Caco-2 (cell line): ENCODE measurements at regions not wholly inside any gene's neighbourhood (a gene's known extent, or its start where the extent isn't known, plus 50 kb on each side); places are given as distances from the start of the nearest gene placed in this dataset.

Experiments used
- BruUV-seq: library from RNA; stranded (reverse); fragments of 400-500 nt; replicated peaks from 2 replicates; lab custom pipeline; 2021; lab: Mats Ljungman, UMichigan
- CTCF ChIA-PET: fragments of 300-600 bp; sonication (Branson Sonifier 250); formaldehyde crosslinking; loops from one replicate; lab custom pipeline; 2022; ENCODE audit warnings: antibody characterized with exemption; lab: Charles Lee
- POLR2A ChIA-PET: fragments of 300-600 bp; sonication (Branson Sonifier 250); formaldehyde crosslinking; loops from one replicate; lab custom pipeline; 2022; ENCODE audit warnings: antibody characterized with exemption; lab: Charles Lee
- DNase-seq, 2 experiments: peaks; one replicate each; pipeline versions ENCODE4 v3.0.0 to v3.0.0-alpha.2; 2020 to 2022
- H3K27me3 ChIP-seq: replicated peaks from 2 replicates; pipeline ENCODE4 v1.6.0; 2011; ENCODE audit warnings: low read length; ENCODE audit not compliant: control insufficient read depth, insufficient read depth
- H3K36me3 ChIP-seq: 2 replicates; pipeline ENCODE4 v1.5.1; 2011; ENCODE audit warnings: low read length; ENCODE audit not compliant: control insufficient read depth, insufficient read depth
- H3K4me1 ChIP-seq: fragments of 250-450 bp; sonication (Bioruptor Pico); 2 replicates; pipeline ENCODE4 v1.5.1; 2020; ENCODE audit warnings: mild to moderate bottlenecking
- H3K4me3 ChIP-seq: 2 replicates; pipeline ENCODE4 v1.5.1; 2011; ENCODE audit warnings: low read depth, mild to moderate bottlenecking, control low read depth, low read length
- H3K9me3 ChIP-seq: fragments of 250-450 bp; sonication (Bioruptor Pico); 2 replicates; pipeline ENCODE4 v1.5.1; 2020; ENCODE audit warnings: mild to moderate bottlenecking, moderate library complexity
- H3K27ac Mint-ChIP-seq: one replicate; pipeline ENCODE4 v1.8.0; 2022; ENCODE audit warnings: mixed read lengths; ENCODE audit not compliant: unreplicated experiment
- H3K27me3 Mint-ChIP-seq: one replicate; pipeline ENCODE4 v1.8.0; 2022; ENCODE audit warnings: mixed read lengths; ENCODE audit not compliant: insufficient read depth, unreplicated experiment
- H3K36me3 Mint-ChIP-seq: one replicate; pipeline ENCODE4 v1.8.0; 2022; ENCODE audit warnings: mild to moderate bottlenecking, mixed read lengths; ENCODE audit not compliant: insufficient read depth, unreplicated experiment
- H3K4me1 Mint-ChIP-seq: one replicate; pipeline ENCODE4 v1.8.0; 2022; ENCODE audit warnings: low read depth, mixed read lengths; ENCODE audit not compliant: unreplicated experiment
- H3K4me3 Mint-ChIP-seq: one replicate; pipeline ENCODE4 v1.8.0; 2022; ENCODE audit warnings: mild to moderate bottlenecking, moderate library complexity, mixed read lengths; ENCODE audit not compliant: unreplicated experiment
- H3K9me3 Mint-ChIP-seq: one replicate; pipeline ENCODE4 v1.8.0; 2022; ENCODE audit warnings: mixed read lengths; ENCODE audit not compliant: unreplicated experiment
- CTCF ChIP-seq, 2 experiments: fragments of 200-600 bp in 1 of 2; IDR thresholded peaks; 1 replicate in 1 of 2; 2 replicates in 1 of 2; pipeline versions ENCODE4 v1.5.1 to v1.8.0; 2011 to 2022; ENCODE audit warnings: antibody characterized with exemption in 1 of 2, control low read depth in 1 of 2, inconsistent platforms in 1 of 2, low read depth in 1 of 2, low read length in 1 of 2, mild to moderate bottlenecking in 1 of 2, moderate library complexity in 1 of 2; ENCODE audit not compliant: insufficient read depth in 1 of 2, severe bottlenecking in 1 of 2, unreplicated experiment in 1 of 2
- intact Hi-C: fragments of 100-400 bp; cut with micrococcal nuclease; formaldehyde crosslinking; loops from one replicate; pipeline ENCODE4 v1.10.0; 2022; ENCODE audit not compliant: unreplicated experiment

- no peaks in the 10 kb centered on the region for H3K4me1 ChIP-seq
- peaks cover 13% of the 10 kb centered on the region for H3K9me3 Mint-ChIP-seq
- no peak for TF ChIP-seq CTCF (IDR thresholded peaks at IDR 0.05; ENCODE audit: insufficient read depth in 1 of 2, low read depth in 1 of 2, low read length in 1 of 2, severe bottlenecking in 1 of 2, unreplicated experiment in 1 of 2)
- intact Hi-C loops = no loop called here
- H3K27me3 Mint-ChIP-seq = no peaks in the 10 kb centered on the region
- CTCF ChIA-PET = no interaction called here
- no peak overlapping the region for H3K27ac Mint-ChIP-seq
- BruUV-seq = no TSS peak
- no peak overlapping the region for H3K4me3 ChIP-seq
- POLR2A ChIA-PET = no interaction called here
- H3K36me3 ChIP-seq = no peaks in the 10 kb centered on the region
- H3K27me3 ChIP-seq = no peaks in the 10 kb centered on the region
- DNase-seq = no peak
- H3K4me1 Mint-ChIP-seq = no peaks in the 10 kb centered on the region
- no peaks in the 10 kb centered on the region for H3K9me3 ChIP-seq
- no peak overlapping the region for H3K4me3 Mint-ChIP-seq
- no peaks in the 10 kb centered on the region for H3K36me3 Mint-ChIP-seq
These were observed 136.2 kb downstream of the HMX1 start for GRCh38 chr4:8735236-8736089.

- Mint-ChIP-seq H3K27ac (no peak overlapping the region), H3K4me3 (no peak overlapping the region), H3K4me1 (no peaks in the 10 kb centered on the region), H3K36me3 (peaks cover 5% of the 10 kb centered on the region), H3K9me3 (peaks cover 13% of the 10 kb centered on the region), H3K27me3 (no peaks in the 10 kb centered on the region)
- ChIA-PET CTCF (no interaction called here), POLR2A (no interaction called here)
- TF ChIP-seq CTCF (IDR thresholded peaks at IDR 0.05; ENCODE audit: insufficient read depth in 1 of 2, low read depth in 1 of 2, low read length in 1 of 2, severe bottlenecking in 1 of 2, unreplicated experiment in 1 of 2) = no peak
- no peak for DNase-seq
- intact Hi-C loops = no loop called here
- no peak overlapping the region for H3K4me3 ChIP-seq
- H3K36me3 ChIP-seq = no peaks in the 10 kb centered on the region
- H3K9me3 ChIP-seq = no peaks in the 10 kb centered on the region
- no peaks in the 10 kb centered on the region for H3K27me3 ChIP-seq
- no TSS peak for BruUV-seq
- no peaks in the 10 kb centered on the region for H3K4me1 ChIP-seq
These were observed 138.9 kb downstream of the HMX1 start for GRCh38 chr4:8732681-8733243.

- H3K27ac Mint-ChIP-seq = no peak overlapping the region
- ChIA-PET CTCF (no interaction called here), POLR2A (no interaction called here)
- no peak overlapping the region for H3K4me3 Mint-ChIP-seq
- intact Hi-C loops = no loop called here
- no peaks in the 10 kb centered on the region for H3K27me3 Mint-ChIP-seq
- no peak for DNase-seq
- no peaks in the 10 kb centered on the region for H3K4me1 ChIP-seq
- H3K4me3 ChIP-seq = no peak overlapping the region
- H3K36me3 Mint-ChIP-seq = peaks cover 5% of the 10 kb centered on the region
- BruUV-seq = no TSS peak
- H3K36me3 ChIP-seq = no peaks in the 10 kb centered on the region
- H3K27me3 ChIP-seq = no peaks in the 10 kb centered on the region
- TF ChIP-seq CTCF (IDR thresholded peaks at IDR 0.05; ENCODE audit: insufficient read depth in 1 of 2, low read depth in 1 of 2, low read length in 1 of 2, severe bottlenecking in 1 of 2, unreplicated experiment in 1 of 2) = no peak
- no peaks in the 10 kb centered on the region for H3K9me3 ChIP-seq
- H3K9me3 Mint-ChIP-seq = peaks cover 13% of the 10 kb centered on the region
- H3K4me1 Mint-ChIP-seq = no peaks in the 10 kb centered on the region
These were observed 139.5 kb downstream of the CPZ start for GRCh38 chr4:8732092-8732491.
